GM12891 (cell line): ENCODE measurements at regions not wholly inside any gene's neighbourhood (a gene's known extent, or its start where the extent isn't known, plus 50 kb on each side); places are given as distances from the start of the nearest gene placed in this dataset.

Source experiments
- PAX5 ChIP-seq: IDR thresholded peaks from 2 replicates; pipeline ENCODE4 v1.6.1; 2011; ENCODE audit warnings: low read length, moderate library complexity, mild to moderate bottlenecking; ENCODE audit not compliant: insufficient read depth, severe bottlenecking
- POLR2A ChIP-seq: IDR thresholded peaks from 2 replicates; pipeline ENCODE4 v1.6.1; 2011; ENCODE audit warnings: low read depth, low read length, control low read depth
- POLR2AphosphoS5 ChIP-seq: IDR thresholded peaks from 2 replicates; pipeline ENCODE4 v1.6.1; 2011; ENCODE audit warnings: low read depth, low read length, control low read depth
- SPI1 ChIP-seq: IDR thresholded peaks from 2 replicates; pipeline ENCODE4 v1.6.1; 2011; ENCODE audit warnings: low read depth, low read length, control low read depth
- TAF1 ChIP-seq: IDR thresholded peaks from 2 replicates; pipeline ENCODE4 v1.6.1; 2011; ENCODE audit warnings: low read depth, low read length, control low read depth

- TF ChIP-seq POLR2A (no peak), POLR2AphosphoS5 (no peak), TAF1 (no peak), PAX5 (no peak), SPI1 (no peak)
Measured at GRCh38 chr6:134609716-134610261, 291.9 kb upstream of the SGK1 start.
